ENCODE measurements at regions not wholly inside any gene's neighbourhood (a gene's known extent, or its start where the extent isn't known, plus 50 kb on each side); places are given as distances from the start of the nearest gene placed in this dataset.

DNA sequence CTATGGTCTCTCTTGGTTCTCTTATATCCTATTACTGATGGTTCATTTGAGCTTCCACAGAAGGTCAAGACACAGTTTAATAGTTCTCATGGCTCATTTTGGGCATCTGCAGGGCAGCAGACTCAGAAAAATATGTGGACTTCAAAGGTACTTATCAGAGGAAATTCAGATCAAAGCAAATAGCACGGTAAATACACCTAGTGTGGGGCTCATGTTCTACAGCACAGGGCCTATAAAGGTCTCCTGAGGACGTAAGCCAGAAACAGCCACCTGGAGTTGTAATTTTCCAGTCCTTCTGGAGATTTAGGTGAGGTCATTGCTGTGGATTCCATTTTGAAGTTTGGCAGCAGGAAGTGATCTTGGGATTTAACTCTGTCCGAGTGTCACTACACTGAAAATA lies 134.5 kb upstream of the SGO1 start:
- H3K27ac Mint-ChIP-seq, result no peak overlapping the region
- CTCF ChIA-PET, result no interaction called here
- H3K27ac ChIP-seq (ENCODE audit: low read depth in 1 of 2, low read length in 2 of 2), result no peak overlapping the region
- DNase-seq, result no peak
- no peak for ATAC-seq (ENCODE audit: poor library complexity)
- H3K4me3 ChIP-seq (ENCODE audit: low read length), result no peak overlapping the region
- H3K27me3 Mint-ChIP-seq, result no peaks in the 10 kb centered on the region
- no peaks in the 10 kb centered on the region for H3K4me1 Mint-ChIP-seq (ENCODE audit: low read depth)
- H3K27me3 ChIP-seq (ENCODE audit: control insufficient read depth in 1 of 2, insufficient read depth in 2 of 2, low read length in 2 of 2), result no peaks in the 10 kb centered on the region
- no peaks in the 10 kb centered on the region for H3K36me3 ChIP-seq (ENCODE audit: insufficient read depth, low read length)
- no peak overlapping the region for H3K4me3 Mint-ChIP-seq
- no peaks in the 10 kb centered on the region for H3K36me3 Mint-ChIP-seq (ENCODE audit: low read depth)
- H3K9me3 Mint-ChIP-seq, result no peaks in the 10 kb centered on the region
- POLR2A ChIA-PET, result no interaction called here
- intact Hi-C loops (cut with DNase I, micrococcal nuclease), result no loop called here
- no peaks in the 10 kb centered on the region for H3K9me3 ChIP-seq (ENCODE audit: control insufficient read depth in 1 of 2, insufficient read depth in 1 of 2, low read length in 2 of 2)
- TF ChIP-seq, protein P1, sequence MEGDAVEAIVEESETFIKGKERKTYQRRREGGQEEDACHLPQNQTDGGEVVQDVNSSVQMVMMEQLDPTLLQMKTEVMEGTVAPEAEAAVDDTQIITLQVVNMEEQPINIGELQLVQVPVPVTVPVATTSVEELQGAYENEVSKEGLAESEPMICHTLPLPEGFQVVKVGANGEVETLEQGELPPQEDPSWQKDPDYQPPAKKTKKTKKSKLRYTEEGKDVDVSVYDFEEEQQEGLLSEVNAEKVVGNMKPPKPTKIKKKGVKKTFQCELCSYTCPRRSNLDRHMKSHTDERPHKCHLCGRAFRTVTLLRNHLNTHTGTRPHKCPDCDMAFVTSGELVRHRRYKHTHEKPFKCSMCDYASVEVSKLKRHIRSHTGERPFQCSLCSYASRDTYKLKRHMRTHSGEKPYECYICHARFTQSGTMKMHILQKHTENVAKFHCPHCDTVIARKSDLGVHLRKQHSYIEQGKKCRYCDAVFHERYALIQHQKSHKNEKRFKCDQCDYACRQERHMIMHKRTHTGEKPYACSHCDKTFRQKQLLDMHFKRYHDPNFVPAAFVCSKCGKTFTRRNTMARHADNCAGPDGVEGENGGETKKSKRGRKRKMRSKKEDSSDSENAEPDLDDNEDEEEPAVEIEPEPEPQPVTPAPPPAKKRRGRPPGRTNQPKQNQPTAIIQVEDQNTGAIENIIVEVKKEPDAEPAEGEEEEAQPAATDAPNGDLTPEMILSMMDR (IDR thresholded peaks at IDR 0.05), result no peak
- H3K4me1 ChIP-seq (ENCODE audit: insufficient read depth, low read length), result no peaks in the 10 kb centered on the region

DNA sequence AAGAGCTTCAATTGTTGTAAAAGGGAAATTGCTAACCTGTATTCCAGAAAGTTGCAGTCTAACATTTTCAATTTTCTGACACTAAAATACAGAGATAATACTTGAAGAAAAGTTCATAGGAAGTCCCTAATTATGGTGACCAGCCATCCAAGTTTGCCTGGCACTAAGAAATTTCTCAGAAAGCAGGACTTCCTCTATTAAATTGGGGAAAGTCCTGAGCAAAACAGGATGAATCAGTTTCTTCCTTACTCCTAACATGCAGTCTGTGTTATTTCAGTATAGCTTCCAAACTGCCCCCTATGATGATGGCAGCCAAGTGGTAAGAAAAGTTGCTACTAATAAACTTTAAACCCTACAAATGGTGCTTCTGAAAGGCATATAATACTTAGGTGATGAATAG lies 133.5 kb upstream of the SGO1 start:
- intact Hi-C loops (cut with DNase I, micrococcal nuclease), result no loop called here
- ChIA-PET POLR2A (no interaction called here), CTCF (no interaction called here)
- TF ChIP-seq, protein P1 (IDR thresholded peaks at IDR 0.05), result no peak
- Histone ChIP-seq H3K27me3 (ENCODE audit: control insufficient read depth in 1 of 2, insufficient read depth in 2 of 2, low read length in 2 of 2) (no peaks in the 10 kb centered on the region), H3K9me3 (ENCODE audit: control insufficient read depth in 1 of 2, insufficient read depth in 1 of 2, low read length in 2 of 2) (no peaks in the 10 kb centered on the region), H3K4me3 (ENCODE audit: low read length) (no peak overlapping the region), H3K4me1 (ENCODE audit: insufficient read depth, low read length) (no peaks in the 10 kb centered on the region), H3K36me3 (ENCODE audit: insufficient read depth, low read length) (no peaks in the 10 kb centered on the region), H3K27ac (ENCODE audit: low read depth in 1 of 2, low read length in 2 of 2) (no peak overlapping the region)
- Mint-ChIP-seq H3K36me3 (ENCODE audit: low read depth) (no peaks in the 10 kb centered on the region), H3K4me1 (ENCODE audit: low read depth) (no peaks in the 10 kb centered on the region), H3K9me3 (no peaks in the 10 kb centered on the region), H3K27ac (no peak overlapping the region), H3K4me3 (no peak overlapping the region), H3K27me3 (no peaks in the 10 kb centered on the region)
- no peak for DNase-seq
- ATAC-seq (ENCODE audit: poor library complexity), result no peak

DNA sequence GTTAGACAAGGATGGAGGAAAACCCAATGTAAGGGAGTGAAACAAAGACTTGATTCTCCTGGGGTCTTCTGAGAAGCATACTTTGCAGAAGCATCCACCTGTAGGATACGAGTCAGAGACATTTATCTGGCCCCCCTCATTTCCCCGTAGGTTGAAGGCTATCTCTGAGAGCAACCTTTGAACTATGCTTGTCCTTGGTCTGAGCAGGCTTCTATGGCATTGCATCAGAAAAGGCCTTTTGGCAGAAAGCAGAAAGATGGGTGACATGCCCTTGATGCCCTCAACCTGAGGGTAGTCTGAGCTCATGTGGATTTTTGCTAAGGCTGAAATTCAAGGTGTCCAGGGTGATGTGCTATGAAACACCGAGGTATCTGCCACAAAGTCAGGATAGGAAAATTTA lies 131.6 kb upstream of the SGO1 start:
- Histone ChIP-seq H3K27ac (ENCODE audit: low read depth in 1 of 2, low read length in 2 of 2) (no peak overlapping the region), H3K4me1 (ENCODE audit: insufficient read depth, low read length) (no peaks in the 10 kb centered on the region), H3K36me3 (ENCODE audit: insufficient read depth, low read length) (no peaks in the 10 kb centered on the region), H3K9me3 (ENCODE audit: control insufficient read depth in 1 of 2, insufficient read depth in 1 of 2, low read length in 2 of 2) (no peaks in the 10 kb centered on the region), H3K4me3 (ENCODE audit: low read length) (no peak overlapping the region), H3K27me3 (ENCODE audit: control insufficient read depth in 1 of 2, insufficient read depth in 2 of 2, low read length in 2 of 2) (no peaks in the 10 kb centered on the region)
- ATAC-seq (ENCODE audit: poor library complexity) (no peak), DNase-seq (no peak)
- intact Hi-C loops (cut with DNase I, micrococcal nuclease), result no loop called here
- Mint-ChIP-seq H3K4me3 (no peak overlapping the region), H3K9me3 (no peaks in the 10 kb centered on the region), H3K27ac (no peak overlapping the region), H3K36me3 (ENCODE audit: low read depth) (no peaks in the 10 kb centered on the region), H3K4me1 (ENCODE audit: low read depth) (no peaks in the 10 kb centered on the region), H3K27me3 (no peaks in the 10 kb centered on the region)
- ChIA-PET POLR2A (no interaction called here), CTCF (no interaction called here)
- TF ChIP-seq, protein P1 (IDR thresholded peaks at IDR 0.05), result no peak
